ENCODE measurements at regions not wholly inside any gene's neighbourhood (a gene's known extent, or its start where the extent isn't known, plus 50 kb on each side); places are given as distances from the start of the nearest gene placed in this dataset.

GRCh38 chr3:30069056-30069455, 537.3 kb upstream of the TGFBR2 start:
- no peak for DNase-seq

- no peak for DNase-seq
These were observed 533.4 kb upstream of the TGFBR2 start for GRCh38 chr3:30073040-30073439.

GRCh38 chr3:30073622-30074021, 532.8 kb upstream of the TGFBR2 start:
- DNase-seq: no peak

- no peak for DNase-seq
These were observed 530.9 kb upstream of the TGFBR2 start for GRCh38 chr3:30075514-30075913.

- no peak for DNase-seq
These were observed 529.5 kb upstream of the TGFBR2 start for GRCh38 chr3:30076899-30077298.

GRCh38 chr3:30077746-30078145, 528.7 kb upstream of the TGFBR2 start:
- no peak for DNase-seq

- DNase-seq: no peak
These were observed 527.7 kb upstream of the TGFBR2 start for GRCh38 chr3:30078736-30079135.

- DNase-seq: no peak
These were observed 524.5 kb upstream of the TGFBR2 start for GRCh38 chr3:30081904-30082303.

GRCh38 chr3:30082652-30083051, 523.7 kb upstream of the TGFBR2 start:
- DNase-seq: no peak

- DNase-seq: no peak
These were observed 523.1 kb upstream of the TGFBR2 start for GRCh38 chr3:30083315-30083714.

- no peak for DNase-seq
These were observed 522.1 kb upstream of the TGFBR2 start for GRCh38 chr3:30084316-30084715.

GRCh38 chr3:30084971-30085403, 521.4 kb upstream of the TGFBR2 start:
- no peak for DNase-seq

GRCh38 chr3:30085486-30085885, 520.9 kb upstream of the TGFBR2 start:
- no peak for DNase-seq

GRCh38 chr3:30091686-30092085, 514.7 kb upstream of the TGFBR2 start:
- DNase-seq: no peak

GRCh38 chr3:30097022-30097650, 509.3 kb upstream of the TGFBR2 start:
- no peak for DNase-seq

GRCh38 chr3:30098243-30098642, 508.2 kb upstream of the TGFBR2 start:
- DNase-seq: no peak

- DNase-seq: no peak
These were observed 507.5 kb upstream of the TGFBR2 start for GRCh38 chr3:30098653-30099455.

- no peak for DNase-seq
These were observed 504.0 kb upstream of the TGFBR2 start for GRCh38 chr3:30102356-30102755.

GRCh38 chr3:30103186-30103585, 503.2 kb upstream of the TGFBR2 start:
- no peak for DNase-seq

GRCh38 chr3:30107531-30107930, 498.9 kb upstream of the TGFBR2 start:
- no peak for DNase-seq

GRCh38 chr3:30112411-30112810, 494.0 kb upstream of the TGFBR2 start:
- no peak for DNase-seq

- peak; percentile 69 for DNase-seq
These were observed 493.4 kb upstream of the TGFBR2 start for GRCh38 chr3:30112902-30113484.

GRCh38 chr3:30113906-30114305, 492.5 kb upstream of the TGFBR2 start:
- DNase-seq: no peak

- peak; percentile 86 for DNase-seq
These were observed 491.5 kb upstream of the TGFBR2 start for GRCh38 chr3:30114918-30115317.
